A673 (cell line): ENCODE measurements at regions not wholly inside any gene's neighbourhood (a gene's known extent, or its start where the extent isn't known, plus 50 kb on each side); places are given as distances from the start of the nearest gene placed in this dataset.

Experiments
- EZH2 ChIP-seq: fragments of 200-600 bp; sonication (generic); IDR thresholded peaks from 2 replicates; pipeline ENCODE4 v1.6.1; 2017; ENCODE audit warnings: borderline replicate concordance, low read depth, mild to moderate bottlenecking, mixed read lengths, antibody characterized with exemption, low read length; ENCODE audit not compliant: poor library complexity, severe bottlenecking
- TF ChIP-seq, protein P1 (sequence below): fragments of 300-800, 200-600 bp; sonication (generic); conservative IDR thresholded peaks from 2 replicates; pipeline ENCODE4 v1.5.1; 2017; ENCODE audit warnings: low read depth, mild to moderate bottlenecking, antibody characterized with exemption, low read length, moderate library complexity, mixed read lengths

DNA sequence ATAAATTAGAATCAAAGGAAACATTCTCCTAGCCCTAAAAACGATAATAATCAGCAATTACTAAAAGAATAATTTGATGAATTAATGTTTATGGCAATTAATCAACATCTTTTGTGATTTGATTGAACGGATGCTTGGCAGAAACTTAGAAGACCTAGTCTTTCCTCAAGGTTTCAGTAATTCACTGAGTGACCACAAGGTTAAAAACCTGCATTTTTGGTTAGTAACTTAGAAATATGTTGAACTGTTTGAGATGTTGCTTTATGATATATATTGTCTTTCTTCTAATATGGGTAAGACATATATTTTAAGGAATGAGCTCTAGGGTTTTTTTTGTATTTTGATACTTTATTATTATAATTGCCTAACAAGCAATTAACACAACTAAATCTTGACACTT is 793.0 kb upstream of the NDST4 start:
- TF ChIP-seq, protein P1, sequence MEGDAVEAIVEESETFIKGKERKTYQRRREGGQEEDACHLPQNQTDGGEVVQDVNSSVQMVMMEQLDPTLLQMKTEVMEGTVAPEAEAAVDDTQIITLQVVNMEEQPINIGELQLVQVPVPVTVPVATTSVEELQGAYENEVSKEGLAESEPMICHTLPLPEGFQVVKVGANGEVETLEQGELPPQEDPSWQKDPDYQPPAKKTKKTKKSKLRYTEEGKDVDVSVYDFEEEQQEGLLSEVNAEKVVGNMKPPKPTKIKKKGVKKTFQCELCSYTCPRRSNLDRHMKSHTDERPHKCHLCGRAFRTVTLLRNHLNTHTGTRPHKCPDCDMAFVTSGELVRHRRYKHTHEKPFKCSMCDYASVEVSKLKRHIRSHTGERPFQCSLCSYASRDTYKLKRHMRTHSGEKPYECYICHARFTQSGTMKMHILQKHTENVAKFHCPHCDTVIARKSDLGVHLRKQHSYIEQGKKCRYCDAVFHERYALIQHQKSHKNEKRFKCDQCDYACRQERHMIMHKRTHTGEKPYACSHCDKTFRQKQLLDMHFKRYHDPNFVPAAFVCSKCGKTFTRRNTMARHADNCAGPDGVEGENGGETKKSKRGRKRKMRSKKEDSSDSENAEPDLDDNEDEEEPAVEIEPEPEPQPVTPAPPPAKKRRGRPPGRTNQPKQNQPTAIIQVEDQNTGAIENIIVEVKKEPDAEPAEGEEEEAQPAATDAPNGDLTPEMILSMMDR, result no peak
- TF ChIP-seq EZH2, result no peak
